HG03565 (cell line): ENCODE measurements at regions not wholly inside any gene's neighbourhood (a gene's known extent, or its start where the extent isn't known, plus 50 kb on each side); places are given as distances from the start of the nearest gene placed in this dataset.

Source experiments
- ATAC-seq: cut with Tn5 transposase; IDR thresholded peaks from one replicate; pipeline ENCODE4 v1.9.1; 2021; ENCODE audit warnings: mild to moderate bottlenecking, moderate library complexity; ENCODE audit not compliant: unreplicated experiment

- peak; percentile 43 for ATAC-seq
Observed at GRCh38 chr5:5066276-5067186, 73.6 kb upstream of the ADAMTS16 start.

- no peak for ATAC-seq
Observed at GRCh38 chr5:5069851-5070250, 70.3 kb upstream of the ADAMTS16 start.

- no peak for ATAC-seq
Observed at GRCh38 chr5:5071554-5071953, 68.6 kb upstream of the ADAMTS16 start.

GRCh38 chr5:5077236-5077635 lies 62.9 kb upstream of the ADAMTS16 start:
- ATAC-seq: no peak

- ATAC-seq: no peak
Observed at GRCh38 chr5:5078009-5078897, 61.9 kb upstream of the ADAMTS16 start.

GRCh38 chr5:5079876-5080275 lies 60.3 kb upstream of the ADAMTS16 start:
- ATAC-seq: no peak

GRCh38 chr5:5080790-5081189 lies 59.3 kb upstream of the ADAMTS16 start:
- no peak for ATAC-seq

- ATAC-seq: no peak
Observed at GRCh38 chr5:5085381-5085780, 54.7 kb upstream of the ADAMTS16 start.

GRCh38 chr5:5089895-5090649 lies 50.1 kb upstream of the ADAMTS16 start:
- no peak for ATAC-seq
